ENCODE measurements at regions not wholly inside any gene's neighbourhood (a gene's known extent, or its start where the extent isn't known, plus 50 kb on each side); places are given as distances from the start of the nearest gene placed in this dataset.

DNA sequence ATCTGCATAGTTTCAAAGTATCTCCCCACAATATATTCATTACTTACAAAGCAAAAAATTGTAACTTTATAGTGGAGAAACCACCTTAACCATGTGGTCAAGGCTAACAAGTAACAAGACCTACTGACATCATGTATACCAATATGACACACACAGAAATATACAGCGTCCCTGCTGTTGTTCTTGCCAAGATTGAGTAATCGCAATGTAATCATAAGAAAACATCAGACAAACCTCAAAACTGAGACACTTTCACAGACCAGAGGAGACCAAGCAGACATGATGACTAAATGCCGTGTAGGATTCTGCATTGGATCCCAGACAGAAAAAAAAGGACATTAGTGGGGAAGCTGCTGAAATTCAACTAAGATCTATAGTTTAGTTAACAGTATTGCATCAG lies 123.0 kb downstream of the ACAA2 start (continued):
- no peak for TF ChIP-seq NRF1 (IDR thresholded peaks at IDR 0.05; ENCODE audit: low read depth, low read length)
- peak in 1 of 2 experiments; percentile 85; a peak in 2 of 4 replicates for TF ChIP-seq EP300 (IDR thresholded peaks at IDR 0.05; ENCODE audit: borderline replicate concordance in 1 of 2, low read depth in 1 of 2, low read length in 1 of 2)
- TF ChIP-seq RFX5 (IDR thresholded peaks at IDR 0.05; ENCODE audit: low read length) = no peak
- TF ChIP-seq GATA2 (CRISPR knock-in tag; IDR thresholded peaks at IDR 0.05) = no peak
- no peak for TF ChIP-seq TAF1 (IDR thresholded peaks at IDR 0.05; ENCODE audit: borderline replicate concordance, low read depth, low read length)
- peak; percentile 85 for TF ChIP-seq FOSL2 (IDR thresholded peaks at IDR 0.05; ENCODE audit: borderline replicate concordance, low read depth)
- TF ChIP-seq RXRA (IDR thresholded peaks at IDR 0.05; ENCODE audit: borderline replicate concordance, low read depth) = peak; percentile 73; the same call in 1 of the 2 replicates
- TF ChIP-seq POLR2AphosphoS5 (IDR thresholded peaks at IDR 0.05; ENCODE audit: low read depth, low read length) = peak; percentile 65; the same call in 1 of the 2 replicates
- TF ChIP-seq, protein P1, sequence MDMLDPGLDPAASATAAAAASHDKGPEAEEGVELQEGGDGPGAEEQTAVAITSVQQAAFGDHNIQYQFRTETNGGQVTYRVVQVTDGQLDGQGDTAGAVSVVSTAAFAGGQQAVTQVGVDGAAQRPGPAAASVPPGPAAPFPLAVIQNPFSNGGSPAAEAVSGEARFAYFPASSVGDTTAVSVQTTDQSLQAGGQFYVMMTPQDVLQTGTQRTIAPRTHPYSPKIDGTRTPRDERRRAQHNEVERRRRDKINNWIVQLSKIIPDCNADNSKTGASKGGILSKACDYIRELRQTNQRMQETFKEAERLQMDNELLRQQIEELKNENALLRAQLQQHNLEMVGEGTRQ (IDR thresholded peaks at IDR 0.05; ENCODE audit: borderline replicate concordance, low read depth, low read length) = no peak
- no peak for TF ChIP-seq EZH2phosphoT487 (IDR thresholded peaks at IDR 0.05; ENCODE audit: borderline replicate concordance, low read depth)
- TF ChIP-seq RAD21 (IDR thresholded peaks at IDR 0.05; ENCODE audit: low read length) = no peak
- TF ChIP-seq, protein P2, sequence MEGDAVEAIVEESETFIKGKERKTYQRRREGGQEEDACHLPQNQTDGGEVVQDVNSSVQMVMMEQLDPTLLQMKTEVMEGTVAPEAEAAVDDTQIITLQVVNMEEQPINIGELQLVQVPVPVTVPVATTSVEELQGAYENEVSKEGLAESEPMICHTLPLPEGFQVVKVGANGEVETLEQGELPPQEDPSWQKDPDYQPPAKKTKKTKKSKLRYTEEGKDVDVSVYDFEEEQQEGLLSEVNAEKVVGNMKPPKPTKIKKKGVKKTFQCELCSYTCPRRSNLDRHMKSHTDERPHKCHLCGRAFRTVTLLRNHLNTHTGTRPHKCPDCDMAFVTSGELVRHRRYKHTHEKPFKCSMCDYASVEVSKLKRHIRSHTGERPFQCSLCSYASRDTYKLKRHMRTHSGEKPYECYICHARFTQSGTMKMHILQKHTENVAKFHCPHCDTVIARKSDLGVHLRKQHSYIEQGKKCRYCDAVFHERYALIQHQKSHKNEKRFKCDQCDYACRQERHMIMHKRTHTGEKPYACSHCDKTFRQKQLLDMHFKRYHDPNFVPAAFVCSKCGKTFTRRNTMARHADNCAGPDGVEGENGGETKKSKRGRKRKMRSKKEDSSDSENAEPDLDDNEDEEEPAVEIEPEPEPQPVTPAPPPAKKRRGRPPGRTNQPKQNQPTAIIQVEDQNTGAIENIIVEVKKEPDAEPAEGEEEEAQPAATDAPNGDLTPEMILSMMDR (IDR thresholded peaks at IDR 0.05) = no peak
- TF ChIP-seq MXI1 (IDR thresholded peaks at IDR 0.05; ENCODE audit: low read depth, low read length) = no peak
- no peak for TF ChIP-seq YY1 (IDR thresholded peaks at IDR 0.05; ENCODE audit: low read depth)
- TF ChIP-seq MEF2A (IDR thresholded peaks at IDR 0.05; ENCODE audit: borderline replicate concordance, low read depth) = peak; percentile 51; the same call in 1 of the 2 replicates
- TF ChIP-seq TCF12 (IDR thresholded peaks at IDR 0.05) = peak; percentile 96
- peak; percentile 82; the same call in 1 of the 2 replicates for TF ChIP-seq TEAD4 (IDR thresholded peaks at IDR 0.05; ENCODE audit: borderline replicate concordance, insufficient read depth)
- no peak for TF ChIP-seq RCOR1 (IDR thresholded peaks at IDR 0.05; ENCODE audit: low read length)
- no peak for TF ChIP-seq CHD2 (IDR thresholded peaks at IDR 0.05; ENCODE audit: low read length, partially characterized antibody)
- TF ChIP-seq, protein P3, sequence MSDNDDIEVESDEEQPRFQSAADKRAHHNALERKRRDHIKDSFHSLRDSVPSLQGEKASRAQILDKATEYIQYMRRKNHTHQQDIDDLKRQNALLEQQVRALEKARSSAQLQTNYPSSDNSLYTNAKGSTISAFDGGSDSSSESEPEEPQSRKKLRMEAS (IDR thresholded peaks at IDR 0.05; ENCODE audit: low read depth) = peak; percentile 79; the same call in 1 of the 2 replicates
